H9 (cell line): ENCODE measurements at regions not wholly inside any gene's neighbourhood (a gene's known extent, or its start where the extent isn't known, plus 50 kb on each side); places are given as distances from the start of the nearest gene placed in this dataset.

Source experiments
- DNase-seq: peaks from one replicate; pipeline ENCODE4 v3.0.0-alpha.2; 2017
- H2AFZ ChIP-seq: one replicate; pipeline ENCODE4 v1.6.1; 2013; ENCODE audit warnings: mild to moderate bottlenecking, low read length, control low read depth, moderate library complexity
- H2AK5ac ChIP-seq: 2 replicates; pipeline ENCODE4 v1.6.1; 2013; ENCODE audit warnings: low read length, control low read depth, mixed read lengths; ENCODE audit not compliant: insufficient read length
- H2BK120ac ChIP-seq: one replicate; pipeline ENCODE4 v1.6.1; 2013; ENCODE audit warnings: low read depth, mild to moderate bottlenecking, low read length, control low read depth, inconsistent platforms; ENCODE audit not compliant: poor library complexity, severe bottlenecking
- H2BK12ac ChIP-seq: 2 replicates; pipeline ENCODE4 v1.6.1; 2013; ENCODE audit warnings: low read length, control low read depth, mixed read lengths, low read depth; ENCODE audit not compliant: insufficient read length
- H2BK15ac ChIP-seq: 2 replicates; pipeline ENCODE4 v1.6.1; 2013; ENCODE audit warnings: low read depth, low read length, control low read depth
- H2BK20ac ChIP-seq: one replicate; pipeline ENCODE4 v1.6.1; 2013; ENCODE audit warnings: low read depth, mild to moderate bottlenecking, low read length, control low read depth, inconsistent platforms; ENCODE audit not compliant: poor library complexity, severe bottlenecking
- H2BK5ac ChIP-seq: 2 replicates; pipeline ENCODE4 v1.6.1; 2013; ENCODE audit warnings: low read length, control low read depth, mixed read lengths; ENCODE audit not compliant: insufficient read length
- H3K14ac ChIP-seq: 2 replicates; pipeline ENCODE4 v1.6.1; 2013; ENCODE audit warnings: low read length, control low read depth; ENCODE audit not compliant: insufficient read depth
- H3K18ac ChIP-seq: 2 replicates; pipeline ENCODE4 v1.6.1; 2013; ENCODE audit warnings: low read depth, mild to moderate bottlenecking, mixed read lengths, low read length, control low read depth; ENCODE audit not compliant: insufficient read length
- H3K23ac ChIP-seq: 2 replicates; pipeline ENCODE4 v1.6.1; 2013; ENCODE audit warnings: low read length, control low read depth, mixed read lengths, low read depth; ENCODE audit not compliant: insufficient read length
- H3K23me2 ChIP-seq: 2 replicates; pipeline ENCODE4 v1.6.1; 2013; ENCODE audit warnings: low read depth, mild to moderate bottlenecking, mixed read lengths, low read length, control low read depth; ENCODE audit not compliant: insufficient read length, poor library complexity, severe bottlenecking
- H3K27ac ChIP-seq: 2 replicates; pipeline ENCODE4 v1.5.1; 2013; ENCODE audit warnings: low read length, control low read depth, mixed read lengths, low read depth; ENCODE audit not compliant: insufficient read length
- H3K27me3 ChIP-seq: 2 replicates; pipeline ENCODE4 v1.6.1; 2013; ENCODE audit warnings: low read length, control low read depth, inconsistent platforms; ENCODE audit not compliant: insufficient read depth
- H3K4ac ChIP-seq: 2 replicates; pipeline ENCODE4 v1.6.1; 2013; ENCODE audit warnings: low read depth, mild to moderate bottlenecking, control low read depth, inconsistent platforms, low read length, moderate library complexity
- H3K4me1 ChIP-seq: 2 replicates; pipeline ENCODE4 v1.6.1; 2013; ENCODE audit warnings: low read length, control low read depth, inconsistent platforms; ENCODE audit not compliant: insufficient read depth
- H3K4me2 ChIP-seq: 2 replicates; pipeline ENCODE4 v1.6.1; 2013; ENCODE audit warnings: low read length, control low read depth, mixed read lengths; ENCODE audit not compliant: insufficient read length, insufficient read depth
- H3K56ac ChIP-seq: 2 replicates; pipeline ENCODE4 v1.6.1; 2013; ENCODE audit warnings: low read depth, mild to moderate bottlenecking, mixed read lengths, low read length, control low read depth; ENCODE audit not compliant: insufficient read length
- H3K79me1 ChIP-seq: 2 replicates; pipeline ENCODE4 v1.6.1; 2013; ENCODE audit warnings: low read depth, mild to moderate bottlenecking, moderate library complexity, low read length, control low read depth, inconsistent platforms; ENCODE audit not compliant: insufficient read depth, poor library complexity, severe bottlenecking
- H3K79me2 ChIP-seq: 2 replicates; pipeline ENCODE4 v1.6.1; 2013; ENCODE audit warnings: low read length, control low read depth, inconsistent platforms; ENCODE audit not compliant: insufficient read depth
- H3K9ac ChIP-seq: 2 replicates; pipeline ENCODE4 v1.6.1; 2013; ENCODE audit warnings: low read length, control low read depth, mixed read lengths; ENCODE audit not compliant: insufficient read length; ENCODE audit errors: extremely low read depth
- H3K9me3 ChIP-seq: one replicate; pipeline ENCODE4 v1.6.1; 2013; ENCODE audit warnings: low read depth, low read length, inconsistent platforms; ENCODE audit not compliant: control insufficient read depth
- H3T11ph ChIP-seq: one replicate; pipeline ENCODE4 v1.6.1; 2013; ENCODE audit warnings: mild to moderate bottlenecking, low read length, control low read depth, inconsistent platforms
- H4K20me1 ChIP-seq: one replicate; pipeline ENCODE4 v1.6.1; 2013; ENCODE audit not compliant: control insufficient read depth, insufficient read length, insufficient read depth
- H4K5ac ChIP-seq: 2 replicates; pipeline ENCODE4 v1.6.1; 2013; ENCODE audit warnings: low read depth, mild to moderate bottlenecking, mixed read lengths, low read length, control low read depth; ENCODE audit not compliant: insufficient read length
- H4K8ac ChIP-seq: replicated peaks from 2 replicates; pipeline ENCODE4 v1.6.1; 2013; ENCODE audit warnings: low read length, control low read depth, mixed read lengths, low read depth; ENCODE audit not compliant: insufficient read length
- H4K91ac ChIP-seq: 2 replicates; pipeline ENCODE4 v1.6.1; 2013; ENCODE audit warnings: low read depth, mild to moderate bottlenecking, moderate library complexity, mixed read lengths, low read length, control low read depth; ENCODE audit not compliant: insufficient read length
- H3K27ac Mint-ChIP-seq, 3 experiments: 2 replicates in 2 of 3; 3 replicates in 1 of 3; pipeline ENCODE4 v1.8.0; 2020 to 2021; ENCODE audit warnings: mixed read lengths in 3 of 3, mild to moderate bottlenecking in 1 of 3, moderate library complexity in 1 of 3
- H3K27me3 Mint-ChIP-seq: 2 replicates; pipeline ENCODE4 v1.8.0; 2021; ENCODE audit warnings: low read depth, mild to moderate bottlenecking, moderate library complexity, mixed read lengths
- H3K36me3 Mint-ChIP-seq, 3 experiments: 2 replicates in 2 of 3; 3 replicates in 1 of 3; pipeline ENCODE4 v1.8.0; 2020 to 2021; ENCODE audit warnings: low read depth in 3 of 3, mixed read lengths in 3 of 3; ENCODE audit not compliant: insufficient read depth in 1 of 3
- H3K4me1 Mint-ChIP-seq, 2 experiments: 2 replicates each; pipeline ENCODE4 v1.8.0; 2020; ENCODE audit warnings: mixed read lengths in 2 of 2
- H3K4me3 Mint-ChIP-seq, 2 experiments: 2 replicates in 1 of 2; 3 replicates in 1 of 2; pipeline ENCODE4 v1.8.0; 2020 to 2021; ENCODE audit warnings: mild to moderate bottlenecking in 2 of 2, mixed read lengths in 2 of 2, moderate library complexity in 1 of 2
- H3K9me3 Mint-ChIP-seq, 2 experiments: 2 replicates in 1 of 2; 3 replicates in 1 of 2; pipeline ENCODE4 v1.8.0; 2020; ENCODE audit warnings: mild to moderate bottlenecking in 2 of 2, mixed read lengths in 2 of 2, moderate library complexity in 1 of 2
- CTCF ChIP-seq: fragments of 200-600 bp; sonication (generic); conservative IDR thresholded peaks from 3 replicates; pipeline ENCODE4 v1.8.0; 2021; ENCODE audit warnings: antibody characterized with exemption, mild to moderate bottlenecking
- WGBS: extraction: QIAGEN DNeasy Blood & Tissue Kit; methylation state at CpG from one replicate; pipeline ENCODE4 v1.1.7; 2013; ENCODE audit warnings: missing lambda C conversion rate, low lambda C conversion rate, mixed read lengths; ENCODE audit not compliant: insufficient read length; ENCODE audit errors: extremely low coverage; 5-methylcytosine and 5-hydroxymethylcytosine counted together

- Histone ChIP-seq H3K27me3 (no peaks in the 10 kb centered on the region), H4K20me1 (no peaks in the 10 kb centered on the region), H4K5ac (no peak overlapping the region), H2BK20ac (no peak overlapping the region), H3K79me1 (no peaks in the 10 kb centered on the region), H3T11ph (no peak overlapping the region), H2BK15ac (no peak overlapping the region), H3K18ac (no peak overlapping the region), H3K56ac (no peak overlapping the region), H3K9ac (no peak overlapping the region), H4K8ac (no peak overlapping the region), H3K23ac (no peak overlapping the region), H3K79me2 (no peaks in the 10 kb centered on the region), H3K14ac (no peak overlapping the region), H2BK5ac (no peak overlapping the region), H3K9me3 (no peaks in the 10 kb centered on the region), H3K4me1 (no peaks in the 10 kb centered on the region), H4K91ac (no peak overlapping the region), H3K4ac (no peak overlapping the region), H2AK5ac (no peak overlapping the region), H3K4me2 (no peak overlapping the region), H3K27ac (no peak overlapping the region), H3K23me2 (no peaks in the 10 kb centered on the region), H2BK120ac (no peak overlapping the region), H2AFZ (no peak overlapping the region), H2BK12ac (no peak overlapping the region)
- Mint-ChIP-seq H3K4me1 (no peaks in the 10 kb centered on the region), H3K9me3 (no peaks in the 10 kb centered on the region), H3K4me3 (no peak overlapping the region), H3K36me3 (no peaks in the 10 kb centered on the region; a peak in 1 of 7 replicates), H3K27me3 (no peaks in the 10 kb centered on the region), H3K27ac (no peak overlapping the region)
- no CpG with 5 or more reads among the region's 2 CpGs for WGBS
- no peak for TF ChIP-seq CTCF
- DNase-seq, result no peak
Measured at GRCh38 chr18:65994302-65994701, 243.5 kb downstream of the CDH7 start.
